ENCODE measurements at regions not wholly inside any gene's neighbourhood (a gene's known extent, or its start where the extent isn't known, plus 50 kb on each side); places are given as distances from the start of the nearest gene placed in this dataset.

DNA sequence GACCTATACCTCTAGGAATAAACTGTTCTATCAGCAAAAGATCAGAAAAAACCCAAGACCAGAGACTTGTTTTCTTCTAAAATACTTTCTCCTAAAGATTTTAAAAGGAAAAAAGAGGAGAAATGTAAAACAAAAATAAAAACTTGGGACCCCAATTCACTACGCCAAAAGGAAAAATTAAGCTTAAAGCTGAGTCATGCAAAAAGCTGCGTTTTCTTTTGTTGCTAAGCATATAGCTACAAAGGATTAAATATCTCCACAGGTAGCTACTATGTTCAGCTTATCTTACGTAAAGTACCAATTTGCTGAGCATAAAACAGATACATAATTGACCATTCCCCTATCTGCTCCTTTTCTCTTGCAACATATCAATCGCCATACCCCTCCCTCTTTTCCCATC is 950.0 kb upstream of the NXPH2 start:
- DNase-seq (no peak), ATAC-seq (no peak)
- H3K27me3 ChIP-seq, result no peaks in the 10 kb centered on the region
- no peaks in the 10 kb centered on the region for H3K36me3 ChIP-seq
- H3K4me3 ChIP-seq, result no peak overlapping the region
- TF ChIP-seq, protein P1, sequence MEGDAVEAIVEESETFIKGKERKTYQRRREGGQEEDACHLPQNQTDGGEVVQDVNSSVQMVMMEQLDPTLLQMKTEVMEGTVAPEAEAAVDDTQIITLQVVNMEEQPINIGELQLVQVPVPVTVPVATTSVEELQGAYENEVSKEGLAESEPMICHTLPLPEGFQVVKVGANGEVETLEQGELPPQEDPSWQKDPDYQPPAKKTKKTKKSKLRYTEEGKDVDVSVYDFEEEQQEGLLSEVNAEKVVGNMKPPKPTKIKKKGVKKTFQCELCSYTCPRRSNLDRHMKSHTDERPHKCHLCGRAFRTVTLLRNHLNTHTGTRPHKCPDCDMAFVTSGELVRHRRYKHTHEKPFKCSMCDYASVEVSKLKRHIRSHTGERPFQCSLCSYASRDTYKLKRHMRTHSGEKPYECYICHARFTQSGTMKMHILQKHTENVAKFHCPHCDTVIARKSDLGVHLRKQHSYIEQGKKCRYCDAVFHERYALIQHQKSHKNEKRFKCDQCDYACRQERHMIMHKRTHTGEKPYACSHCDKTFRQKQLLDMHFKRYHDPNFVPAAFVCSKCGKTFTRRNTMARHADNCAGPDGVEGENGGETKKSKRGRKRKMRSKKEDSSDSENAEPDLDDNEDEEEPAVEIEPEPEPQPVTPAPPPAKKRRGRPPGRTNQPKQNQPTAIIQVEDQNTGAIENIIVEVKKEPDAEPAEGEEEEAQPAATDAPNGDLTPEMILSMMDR (IDR thresholded peaks at IDR 0.05), result no peak
- intact Hi-C loops (cut with DNase I), result no loop called here
- no peak overlapping the region for H3K27ac ChIP-seq
- H3K4me1 ChIP-seq, result no peaks in the 10 kb centered on the region
- 80 to 81% methylated on average over 4 of the region's 4 CpGs for WGBS, 2 donors
- no peaks in the 10 kb centered on the region for H3K9me3 ChIP-seq

DNA sequence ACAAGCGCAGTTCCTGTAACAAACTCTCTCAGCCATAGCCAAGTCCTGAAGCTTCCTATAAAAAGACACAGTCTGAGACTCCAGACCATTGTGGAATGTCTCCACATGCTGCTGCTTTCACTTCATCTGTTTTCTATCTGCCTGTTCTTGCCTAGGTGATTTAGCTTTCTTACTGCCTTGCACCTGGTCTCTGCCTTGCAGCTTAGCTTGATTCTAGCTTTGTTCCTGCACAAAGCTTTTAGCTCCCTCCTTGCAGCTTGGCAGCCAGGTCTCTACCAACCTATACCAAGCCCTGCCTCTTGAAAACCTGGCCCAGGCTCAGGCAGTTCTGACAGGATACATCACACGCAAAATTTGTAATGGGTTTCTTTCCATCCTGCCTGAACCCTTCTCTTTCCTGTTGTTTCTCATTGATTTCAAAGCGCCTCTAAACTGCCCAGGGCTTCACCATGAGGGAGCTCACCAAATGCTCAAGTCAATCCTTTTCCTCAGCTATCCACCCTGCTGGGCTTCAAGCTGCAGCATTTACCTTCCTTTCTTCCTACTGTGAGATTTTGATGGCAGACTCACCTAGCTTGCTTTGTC is 941.3 kb upstream of the NXPH2 start:
- TF ChIP-seq, protein P1 (IDR thresholded peaks at IDR 0.05), result no peak
- intact Hi-C loops (cut with DNase I), result no loop called here
- DNase-seq, result no peak
- Histone ChIP-seq H3K4me1 (no peaks in the 10 kb centered on the region), H3K36me3 (no peaks in the 10 kb centered on the region), H3K27me3 (no peaks in the 10 kb centered on the region), H3K27ac (no peak overlapping the region), H3K9me3 (no peaks in the 10 kb centered on the region), H3K4me3 (no peak overlapping the region)
- WGBS, 2 donors, result 48 to 64% methylated on average over 3 of the region's 3 CpGs
- ATAC-seq, result no peak

DNA sequence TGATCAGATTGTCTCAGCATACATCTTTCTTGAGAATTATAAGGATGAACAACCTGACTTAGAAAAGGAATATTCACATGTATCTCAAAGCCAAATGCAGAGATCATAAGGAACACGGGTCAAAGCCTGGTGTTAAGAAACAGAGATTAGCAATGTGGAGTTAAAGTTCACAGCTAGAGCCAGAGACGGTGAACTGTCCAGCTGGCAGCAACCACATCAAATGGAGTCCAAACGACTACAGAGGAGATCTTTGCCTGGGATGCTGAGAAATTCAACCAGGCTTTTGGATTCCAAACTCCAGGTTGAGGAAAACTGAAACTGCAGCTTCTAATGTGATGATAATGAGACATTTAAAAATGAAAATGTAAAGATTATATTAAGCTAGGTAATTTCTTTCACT is 939.9 kb upstream of the NXPH2 start:
- intact Hi-C loops (cut with DNase I), result no loop called here
- WGBS, 2 donors, result 37 to 40% methylated on average over 3 of the region's 3 CpGs
- Histone ChIP-seq H3K4me1 (no peaks in the 10 kb centered on the region), H3K36me3 (no peaks in the 10 kb centered on the region), H3K9me3 (no peaks in the 10 kb centered on the region), H3K27ac (no peak overlapping the region), H3K27me3 (no peaks in the 10 kb centered on the region), H3K4me3 (no peak overlapping the region)
- ATAC-seq (no peak), DNase-seq (no peak)
- TF ChIP-seq, protein P1 (IDR thresholded peaks at IDR 0.05), result no peak

DNA sequence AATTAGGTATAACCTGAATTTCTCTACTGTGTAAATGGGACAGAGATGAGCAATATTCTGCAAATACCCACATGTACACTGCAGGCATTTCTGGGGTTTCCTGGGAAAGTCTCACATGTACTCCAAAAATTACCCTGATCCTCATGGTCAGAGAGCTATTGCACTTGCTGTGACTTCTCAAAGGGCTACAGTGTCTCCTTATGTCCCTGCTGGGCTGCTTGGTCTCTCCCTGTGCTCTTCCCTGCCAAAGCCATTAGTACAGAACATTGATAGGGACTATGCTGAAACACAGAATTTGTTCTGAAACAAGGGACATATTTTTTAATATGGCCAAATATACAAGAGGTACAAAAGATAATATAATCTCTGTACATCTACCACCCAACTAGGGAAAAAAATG is 924.4 kb upstream of the NXPH2 start:
- no peak overlapping the region for H3K27ac ChIP-seq
- H3K9me3 ChIP-seq, result peaks cover 0 to 3% (median 0%) of the 10 kb centered on the region in 11 donors
- TF ChIP-seq, protein P1 (IDR thresholded peaks at IDR 0.05), result no peak
- H3K36me3 ChIP-seq, result no peaks in the 10 kb centered on the region
- H3K4me3 ChIP-seq, result no peak overlapping the region
- intact Hi-C loops (cut with DNase I), result no loop called here
- no peaks in the 10 kb centered on the region for H3K4me1 ChIP-seq
- ATAC-seq (no peak), DNase-seq (no peak)
- H3K27me3 ChIP-seq, result no peaks in the 10 kb centered on the region
